GM18873 (cell line): ENCODE measurements at regions not wholly inside any gene's neighbourhood (a gene's known extent, or its start where the extent isn't known, plus 50 kb on each side); places are given as distances from the start of the nearest gene placed in this dataset.

Experiments used
- ATAC-seq: cut with Tn5 transposase; IDR thresholded peaks from one replicate; pipeline ENCODE4 v1.9.1; 2021; ENCODE audit warnings: mild to moderate bottlenecking, moderate library complexity, moderate number of reproducible peaks; ENCODE audit not compliant: unreplicated experiment, low FRiP score

- no peak for ATAC-seq
These were observed 465.9 kb downstream of the PLA2G4A start for GRCh38 chr1:187294421-187295201.

GRCh38 chr1:187300081-187300480 is 471.3 kb downstream of the PLA2G4A start:
- ATAC-seq: no peak

- ATAC-seq: no peak
These were observed 478.1 kb downstream of the PLA2G4A start for GRCh38 chr1:187306710-187307415.

- ATAC-seq: no peak
These were observed 481.4 kb downstream of the PLA2G4A start for GRCh38 chr1:187310038-187310631.

GRCh38 chr1:187313115-187313514 is 484.4 kb downstream of the PLA2G4A start:
- no peak for ATAC-seq

- ATAC-seq: no peak
These were observed 497.8 kb downstream of the PLA2G4A start for GRCh38 chr1:187326557-187326956.

GRCh38 chr1:187336441-187337168 is 507.9 kb downstream of the PLA2G4A start:
- ATAC-seq: no peak

GRCh38 chr1:187338762-187339412 is 510.1 kb downstream of the PLA2G4A start:
- no peak for ATAC-seq

- ATAC-seq: no peak
These were observed 513.7 kb downstream of the PLA2G4A start for GRCh38 chr1:187342495-187342894.

- ATAC-seq: no peak
These were observed 545.3 kb downstream of the PLA2G4A start for GRCh38 chr1:187374082-187374481.

GRCh38 chr1:187374742-187375141 is 546.0 kb downstream of the PLA2G4A start:
- ATAC-seq: no peak

GRCh38 chr1:187383366-187383765 is 554.6 kb downstream of the PLA2G4A start:
- ATAC-seq: no peak

- peak; percentile 93 for ATAC-seq
These were observed 555.8 kb downstream of the PLA2G4A start for GRCh38 chr1:187384504-187384903.

- no peak for ATAC-seq
These were observed 561.6 kb downstream of the PLA2G4A start for GRCh38 chr1:187390215-187390818.

GRCh38 chr1:187396226-187396625 is 567.5 kb downstream of the PLA2G4A start:
- ATAC-seq: no peak

GRCh38 chr1:187396929-187397796 is 568.4 kb downstream of the PLA2G4A start:
- no peak for ATAC-seq

GRCh38 chr1:187408212-187409004 is 579.7 kb downstream of the PLA2G4A start:
- no peak for ATAC-seq

GRCh38 chr1:187409341-187409740 is 580.6 kb downstream of the PLA2G4A start:
- no peak for ATAC-seq
